IMR-90 (cell line): ENCODE measurements at regions not wholly inside any gene's neighbourhood (a gene's known extent, or its start where the extent isn't known, plus 50 kb on each side); places are given as distances from the start of the nearest gene placed in this dataset.

Source experiments
- BHLHE40 ChIP-seq: fragments of 150-350 bp; IDR thresholded peaks from 2 replicates; pipeline ENCODE4 v1.6.1; 2016; ENCODE audit warnings: mild to moderate bottlenecking, low read depth, low read length
- CEBPB ChIP-seq: IDR thresholded peaks from 2 replicates; pipeline ENCODE4 v1.6.1; 2012; ENCODE audit warnings: low read depth, low read length, improper control_type of control experiment
- CTCF ChIP-seq: conservative IDR thresholded peaks from 2 replicates; pipeline ENCODE4 v1.5.1; 2012; ENCODE audit warnings: mild to moderate bottlenecking, low read depth, low read length, improper control_type of control experiment
- ELK1 ChIP-seq: fragments of 150-350 bp; IDR thresholded peaks from 2 replicates; pipeline ENCODE4 v1.6.1; 2016; ENCODE audit warnings: low read depth, mild to moderate bottlenecking, low read length, moderate library complexity, borderline replicate concordance
- MAFK ChIP-seq: IDR thresholded peaks from 2 replicates; pipeline ENCODE4 v1.6.1; 2012; ENCODE audit warnings: low read depth, low read length, improper control_type of control experiment
- MAZ ChIP-seq: IDR thresholded peaks from 2 replicates; pipeline ENCODE4 v1.6.1; 2012; ENCODE audit warnings: low read depth, mild to moderate bottlenecking, low read length, improper control_type of control experiment, moderate library complexity, borderline replicate concordance
- POLR2A ChIP-seq: IDR thresholded peaks from 2 replicates; pipeline ENCODE4 v1.6.1; 2012; ENCODE audit warnings: mild to moderate bottlenecking, low read depth, low read length
- RAD21 ChIP-seq: IDR thresholded peaks from 2 replicates; pipeline ENCODE4 v1.6.1; 2012; ENCODE audit warnings: low read length, improper control_type of control experiment
- RCOR1 ChIP-seq: IDR thresholded peaks from 2 replicates; pipeline ENCODE4 v1.6.1; 2012; ENCODE audit warnings: mild to moderate bottlenecking, low read length, improper control_type of control experiment; ENCODE audit not compliant: insufficient replicate concordance
- SMC3 ChIP-seq: fragments of 150-350 bp; IDR thresholded peaks from 2 replicates; pipeline ENCODE4 v1.6.1; 2016; ENCODE audit warnings: low read depth, mild to moderate bottlenecking, antibody characterized with exemption, low read length, moderate library complexity
- USF2 ChIP-seq: fragments of 150-350 bp; IDR thresholded peaks from 2 replicates; pipeline ENCODE4 v1.6.1; 2017; ENCODE audit warnings: mild to moderate bottlenecking, antibody characterized with exemption, low read length, low read depth

- TF ChIP-seq CTCF (no peak), CEBPB (no peak), SMC3 (no peak), RAD21 (no peak), POLR2A (no peak), USF2 (no peak), RCOR1 (no peak), BHLHE40 (no peak), ELK1 (no peak), MAFK (no peak), MAZ (no peak)
Measured at GRCh38 chr9:79107911-79108676, 463.7 kb upstream of the TLE4 start.
